ENCODE measurements at regions not wholly inside any gene's neighbourhood (a gene's known extent, or its start where the extent isn't known, plus 50 kb on each side); places are given as distances from the start of the nearest gene placed in this dataset.

DNA sequence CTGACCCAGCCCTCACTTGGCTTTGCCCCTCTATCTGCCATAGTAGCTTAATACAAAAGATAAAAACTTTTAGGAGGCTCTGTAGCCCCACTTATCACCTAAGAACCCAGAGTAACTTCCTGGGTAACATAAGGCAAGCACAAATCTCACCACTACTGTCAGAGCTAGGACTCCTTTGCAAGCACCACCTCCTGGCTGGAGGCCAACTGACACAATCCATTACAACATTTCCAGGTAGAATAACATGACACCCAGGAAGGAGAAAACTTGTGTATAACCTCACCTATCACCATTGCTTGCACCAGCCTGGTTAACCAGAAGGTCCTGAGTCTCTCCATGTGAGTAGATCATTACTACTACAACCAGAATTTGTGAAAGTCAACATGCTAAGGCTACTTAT is 230.0 kb downstream of the TUSC7 start:
- no peak overlapping the region for H3K4me3 ChIP-seq (ENCODE audit: low read length)
- no peak overlapping the region for H3K27ac ChIP-seq (ENCODE audit: low read length)
- H3K27me3 ChIP-seq (ENCODE audit: control insufficient read depth, insufficient read depth, low read length), result no peaks in the 10 kb centered on the region
- peaks cover 2% of the 10 kb centered on the region for H3K9me3 ChIP-seq (ENCODE audit: control insufficient read depth, low read depth, low read length)
- no peaks in the 10 kb centered on the region for H3K36me3 ChIP-seq (ENCODE audit: control insufficient read depth, low read depth, low read length)
- peaks cover 7% of the 10 kb centered on the region for H3K4me1 ChIP-seq (ENCODE audit: control insufficient read depth, low read depth, low read length)
- H3K9ac ChIP-seq (ENCODE audit: low read length), result no peak overlapping the region

DNA sequence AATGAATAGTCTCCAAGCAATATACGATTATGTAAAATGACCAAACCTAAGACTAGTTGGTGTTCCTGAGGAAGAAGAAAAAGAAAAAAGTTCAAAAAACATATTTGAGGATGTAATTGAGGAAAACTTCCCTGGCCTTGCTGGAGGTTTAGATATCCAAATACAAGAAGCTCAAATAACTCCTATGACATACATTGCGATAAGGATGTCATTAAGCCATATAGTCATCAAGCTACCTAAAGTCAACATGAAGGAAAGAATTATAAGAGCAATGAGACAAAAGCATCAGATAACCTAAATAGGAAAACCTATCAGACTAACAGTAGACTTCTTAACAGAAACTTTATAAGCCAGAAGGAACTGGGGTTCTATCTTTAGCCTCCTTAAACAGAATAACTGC is 231.1 kb downstream of the TUSC7 start:
- Histone ChIP-seq H3K9me3 (ENCODE audit: control insufficient read depth, low read depth, low read length) (peaks cover 2% of the 10 kb centered on the region), H3K9ac (ENCODE audit: low read length) (no peak overlapping the region), H3K27ac (ENCODE audit: low read length) (no peak overlapping the region), H3K4me1 (ENCODE audit: control insufficient read depth, low read depth, low read length) (peaks cover 7% of the 10 kb centered on the region), H3K27me3 (ENCODE audit: control insufficient read depth, insufficient read depth, low read length) (no peaks in the 10 kb centered on the region), H3K36me3 (ENCODE audit: control insufficient read depth, low read depth, low read length) (no peaks in the 10 kb centered on the region), H3K4me3 (ENCODE audit: low read length) (no peak overlapping the region)

DNA sequence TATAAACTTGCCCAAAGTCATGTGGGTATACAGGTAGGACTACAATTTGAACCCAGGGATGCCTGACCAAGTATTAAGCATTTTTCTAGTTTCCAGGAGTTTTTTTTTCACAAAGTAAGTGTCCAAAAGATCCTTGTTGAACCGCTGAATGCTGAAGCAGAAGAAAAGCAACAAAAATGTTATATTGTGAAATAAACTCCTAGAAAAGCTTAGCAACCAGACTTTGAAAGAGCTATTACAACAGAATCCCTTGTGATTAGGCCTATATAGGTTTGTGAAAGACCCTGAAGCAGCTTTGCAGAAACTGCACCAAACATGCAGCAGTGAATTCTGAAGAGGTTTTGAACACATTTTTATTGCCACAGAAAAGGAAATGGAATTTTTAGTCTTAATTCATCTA is 236.8 kb downstream of the TUSC7 start:
- Histone ChIP-seq H3K36me3 (ENCODE audit: control insufficient read depth, low read depth, low read length) (no peaks in the 10 kb centered on the region), H3K27ac (ENCODE audit: low read length) (no peak overlapping the region), H3K9me3 (ENCODE audit: control insufficient read depth, low read depth, low read length) (no peaks in the 10 kb centered on the region), H3K4me1 (ENCODE audit: control insufficient read depth, low read depth, low read length) (no peaks in the 10 kb centered on the region), H3K27me3 (ENCODE audit: control insufficient read depth, insufficient read depth, low read length) (no peaks in the 10 kb centered on the region), H3K4me3 (ENCODE audit: low read length) (no peak overlapping the region), H3K9ac (ENCODE audit: low read length) (no peak overlapping the region)

DNA sequence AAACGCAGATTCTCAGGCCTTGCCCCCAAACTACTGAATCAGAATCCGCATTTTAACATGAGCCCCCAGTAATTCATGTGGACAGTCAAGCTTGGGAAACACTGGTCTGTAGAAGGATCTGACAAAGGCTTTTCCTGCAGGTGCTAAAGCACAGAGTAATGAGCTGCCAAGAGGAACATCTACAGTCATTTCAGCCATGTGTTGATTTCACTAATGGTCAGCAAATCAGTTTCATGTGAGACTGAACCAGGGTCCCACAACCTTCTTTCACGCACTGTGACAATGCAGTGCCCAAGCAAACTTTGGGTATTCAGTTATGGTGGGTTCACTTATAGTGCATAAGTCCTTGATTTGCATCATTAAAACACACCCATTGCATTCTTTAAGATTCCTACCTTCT is 237.6 kb downstream of the TUSC7 start:
- H3K4me3 ChIP-seq (ENCODE audit: low read length), result no peak overlapping the region
- no peaks in the 10 kb centered on the region for H3K27me3 ChIP-seq (ENCODE audit: control insufficient read depth, insufficient read depth, low read length)
- no peaks in the 10 kb centered on the region for H3K4me1 ChIP-seq (ENCODE audit: control insufficient read depth, low read depth, low read length)
- no peaks in the 10 kb centered on the region for H3K9me3 ChIP-seq (ENCODE audit: control insufficient read depth, low read depth, low read length)
- H3K27ac ChIP-seq (ENCODE audit: low read length), result no peak overlapping the region
- no peak overlapping the region for H3K9ac ChIP-seq (ENCODE audit: low read length)
- no peaks in the 10 kb centered on the region for H3K36me3 ChIP-seq (ENCODE audit: control insufficient read depth, low read depth, low read length)

GRCh38 chr3:116947809-116948208 is 238.2 kb downstream of the TUSC7 start:
- H3K27ac ChIP-seq (ENCODE audit: low read length), result no peak overlapping the region
- no peak overlapping the region for H3K9ac ChIP-seq (ENCODE audit: low read length)
- no peaks in the 10 kb centered on the region for H3K9me3 ChIP-seq (ENCODE audit: control insufficient read depth, low read depth, low read length)
- no peak overlapping the region for H3K4me3 ChIP-seq (ENCODE audit: low read length)
- no peaks in the 10 kb centered on the region for H3K36me3 ChIP-seq (ENCODE audit: control insufficient read depth, low read depth, low read length)
- H3K27me3 ChIP-seq (ENCODE audit: control insufficient read depth, insufficient read depth, low read length), result no peaks in the 10 kb centered on the region
- H3K4me1 ChIP-seq (ENCODE audit: control insufficient read depth, low read depth, low read length), result no peaks in the 10 kb centered on the region

- Histone ChIP-seq H3K4me3 (ENCODE audit: low read length) (no peak overlapping the region), H3K9me3 (ENCODE audit: control insufficient read depth, low read depth, low read length) (no peaks in the 10 kb centered on the region), H3K4me1 (ENCODE audit: control insufficient read depth, low read depth, low read length) (no peaks in the 10 kb centered on the region), H3K27ac (ENCODE audit: low read length) (no peak overlapping the region), H3K9ac (ENCODE audit: low read length) (no peak overlapping the region), H3K27me3 (ENCODE audit: control insufficient read depth, insufficient read depth, low read length) (no peaks in the 10 kb centered on the region), H3K36me3 (ENCODE audit: control insufficient read depth, low read depth, low read length) (no peaks in the 10 kb centered on the region)
These were observed 240.9 kb downstream of the TUSC7 start for GRCh38 chr3:116950301-116951055.

DNA sequence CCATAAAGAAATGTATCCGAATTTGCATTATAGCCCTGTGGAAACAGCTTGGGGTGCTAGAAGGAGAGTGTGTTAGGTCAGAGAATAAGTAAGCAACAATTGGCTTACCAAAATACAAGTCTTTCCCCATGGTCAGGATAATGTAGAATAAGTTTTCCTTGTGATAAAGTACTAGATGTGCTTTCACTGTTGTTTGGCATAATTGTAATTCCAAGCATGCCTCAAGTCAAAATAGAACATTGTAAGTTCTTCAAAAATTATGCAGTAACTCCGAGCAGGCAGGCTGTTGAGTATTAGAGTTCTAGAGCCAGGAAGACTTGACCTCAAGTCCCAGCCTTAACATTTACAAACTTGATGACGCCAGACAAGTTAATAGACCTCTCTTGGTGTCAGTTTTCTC is 242.0 kb downstream of the TUSC7 start:
- Histone ChIP-seq H3K27me3 (ENCODE audit: control insufficient read depth, insufficient read depth, low read length) (no peaks in the 10 kb centered on the region), H3K36me3 (ENCODE audit: control insufficient read depth, low read depth, low read length) (no peaks in the 10 kb centered on the region), H3K9me3 (ENCODE audit: control insufficient read depth, low read depth, low read length) (no peaks in the 10 kb centered on the region), H3K27ac (ENCODE audit: low read length) (no peak overlapping the region), H3K4me3 (ENCODE audit: low read length) (no peak overlapping the region), H3K4me1 (ENCODE audit: control insufficient read depth, low read depth, low read length) (no peaks in the 10 kb centered on the region), H3K9ac (ENCODE audit: low read length) (no peak overlapping the region)

GRCh38 chr3:116958291-116958690 is 248.7 kb downstream of the TUSC7 start:
- no peak overlapping the region for H3K9ac ChIP-seq (ENCODE audit: low read length)
- no peaks in the 10 kb centered on the region for H3K4me1 ChIP-seq (ENCODE audit: control insufficient read depth, low read depth, low read length)

DNA sequence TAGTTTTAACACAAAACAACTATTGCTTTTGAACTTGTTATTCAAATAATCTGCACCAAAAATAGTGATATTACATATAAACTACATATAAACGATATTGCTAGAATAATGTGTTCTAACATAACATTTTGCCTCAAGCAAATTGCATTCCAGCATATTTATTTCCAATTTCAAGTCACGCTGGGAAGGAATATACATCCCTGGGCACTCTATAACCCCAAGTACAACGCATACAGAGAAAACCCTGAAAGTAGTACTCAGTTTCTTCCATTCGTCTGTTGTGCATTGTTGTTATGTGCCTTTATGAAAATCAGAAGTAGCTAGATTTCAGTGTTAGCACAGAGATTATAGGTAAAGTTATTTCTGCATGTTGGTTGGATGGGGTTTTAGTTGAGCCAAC is 251.5 kb downstream of the TUSC7 start:
- H3K9me3 ChIP-seq (ENCODE audit: control insufficient read depth, low read depth, low read length), result no peaks in the 10 kb centered on the region
- no peaks in the 10 kb centered on the region for H3K4me1 ChIP-seq (ENCODE audit: control insufficient read depth, low read depth, low read length)
- no peak overlapping the region for H3K4me3 ChIP-seq (ENCODE audit: low read length)
- no peak overlapping the region for H3K9ac ChIP-seq (ENCODE audit: low read length)
- H3K27me3 ChIP-seq (ENCODE audit: control insufficient read depth, insufficient read depth, low read length), result no peaks in the 10 kb centered on the region
- no peaks in the 10 kb centered on the region for H3K36me3 ChIP-seq (ENCODE audit: control insufficient read depth, low read depth, low read length)
- no peak overlapping the region for H3K27ac ChIP-seq (ENCODE audit: low read length)

More at GRCh38 chr3:116958291-116958690, 248.7 kb downstream of the TUSC7 start:
- Histone ChIP-seq H3K27me3 (ENCODE audit: control insufficient read depth, insufficient read depth, low read length) (no peaks in the 10 kb centered on the region), H3K4me3 (ENCODE audit: low read length) (no peak overlapping the region), H3K9me3 (ENCODE audit: control insufficient read depth, low read depth, low read length) (no peaks in the 10 kb centered on the region), H3K27ac (ENCODE audit: low read length) (no peak overlapping the region), H3K36me3 (ENCODE audit: control insufficient read depth, low read depth, low read length) (no peaks in the 10 kb centered on the region)

DNA sequence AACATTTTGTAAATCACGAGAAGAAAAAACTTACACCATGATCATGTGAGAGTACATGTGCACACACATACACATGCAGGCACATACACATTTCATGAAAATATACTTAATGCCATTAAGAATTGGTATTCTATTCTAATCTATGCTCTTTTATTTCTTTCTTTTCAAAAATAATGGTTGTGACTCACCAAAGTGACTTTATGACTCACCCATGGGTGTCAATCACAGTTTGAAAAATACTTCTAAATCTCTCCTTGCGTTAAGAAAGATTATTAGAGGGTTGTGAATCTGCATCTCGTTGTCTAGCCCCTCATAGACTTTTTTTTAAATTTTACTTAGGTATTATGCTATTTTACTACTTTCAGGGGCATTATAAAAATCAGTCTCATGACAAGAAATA is 254.2 kb downstream of the TUSC7 start:
- H3K4me1 ChIP-seq (ENCODE audit: control insufficient read depth, low read depth, low read length), result no peaks in the 10 kb centered on the region
- H3K27me3 ChIP-seq (ENCODE audit: control insufficient read depth, insufficient read depth, low read length), result no peaks in the 10 kb centered on the region
- H3K27ac ChIP-seq (ENCODE audit: low read length), result no peak overlapping the region
- no peak overlapping the region for H3K9ac ChIP-seq (ENCODE audit: low read length)
- no peak overlapping the region for H3K4me3 ChIP-seq (ENCODE audit: low read length)
- no peaks in the 10 kb centered on the region for H3K9me3 ChIP-seq (ENCODE audit: control insufficient read depth, low read depth, low read length)
- H3K36me3 ChIP-seq (ENCODE audit: control insufficient read depth, low read depth, low read length), result no peaks in the 10 kb centered on the region

GRCh38 chr3:116966649-116967048 is 257.1 kb downstream of the TUSC7 start:
- Histone ChIP-seq H3K4me3 (ENCODE audit: low read length) (no peak overlapping the region), H3K27ac (ENCODE audit: low read length) (no peak overlapping the region), H3K9me3 (ENCODE audit: control insufficient read depth, low read depth, low read length) (no peaks in the 10 kb centered on the region), H3K9ac (ENCODE audit: low read length) (no peak overlapping the region), H3K27me3 (ENCODE audit: control insufficient read depth, insufficient read depth, low read length) (no peaks in the 10 kb centered on the region), H3K4me1 (ENCODE audit: control insufficient read depth, low read depth, low read length) (no peaks in the 10 kb centered on the region), H3K36me3 (ENCODE audit: control insufficient read depth, low read depth, low read length) (no peaks in the 10 kb centered on the region)

GRCh38 chr3:116969135-116969534 is 259.6 kb downstream of the TUSC7 start:
- Histone ChIP-seq H3K9ac (ENCODE audit: low read length) (no peak overlapping the region), H3K27me3 (ENCODE audit: control insufficient read depth, insufficient read depth, low read length) (no peaks in the 10 kb centered on the region), H3K4me3 (ENCODE audit: low read length) (no peak overlapping the region), H3K27ac (ENCODE audit: low read length) (no peak overlapping the region), H3K4me1 (ENCODE audit: control insufficient read depth, low read depth, low read length) (no peaks in the 10 kb centered on the region), H3K9me3 (ENCODE audit: control insufficient read depth, low read depth, low read length) (no peaks in the 10 kb centered on the region), H3K36me3 (ENCODE audit: control insufficient read depth, low read depth, low read length) (no peaks in the 10 kb centered on the region)

Data from iPS-18a (cell line).